D721Med (cell line): ENCODE measurements at regions not wholly inside any gene's neighbourhood (a gene's known extent, or its start where the extent isn't known, plus 50 kb on each side); places are given as distances from the start of the nearest gene placed in this dataset.

Experiments used
- DNase-seq: peaks from one replicate; pipeline ENCODE4 v3.0.0; 2011; ENCODE audit warnings: low spot score; ENCODE audit not compliant: insufficient read length
- FAIRE-seq: peaks from 2 replicates; lab custom pipeline; 2011; peaks lifted over from hg19 to GRCh38; lab: Jason Lieb, UNC
- CTCF ChIP-seq: IDR thresholded peaks from 2 replicates; pipeline ENCODE4 v1.5.1; 2012; ENCODE audit warnings: mild to moderate bottlenecking, control low read depth; ENCODE audit not compliant: insufficient read depth; ENCODE audit errors: missing control alignments

DNA sequence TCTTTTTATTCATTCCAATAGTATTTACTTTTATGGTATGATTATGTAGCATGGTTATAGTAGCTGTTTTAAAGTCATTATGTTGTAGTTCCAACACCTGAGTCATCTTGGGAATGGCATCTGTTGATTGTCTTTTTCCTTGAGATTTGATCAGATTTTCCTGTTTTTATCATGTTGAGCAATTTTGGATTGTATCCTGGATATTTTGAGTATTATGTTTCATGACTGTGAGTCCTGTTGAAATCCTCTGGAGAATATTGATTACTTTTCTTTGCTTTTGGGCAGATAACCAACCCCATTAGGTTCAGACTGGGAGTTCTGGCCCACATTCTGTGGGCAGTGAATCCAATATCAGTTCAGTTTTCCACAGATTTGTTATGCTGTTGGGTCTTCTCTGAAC lies 163.2 kb upstream of the SPRED2 start:
- DNase-seq: no peak
- TF ChIP-seq CTCF: no peak
- no peak for FAIRE-seq

- DNase-seq: no peak
- no peak for FAIRE-seq
- TF ChIP-seq CTCF: no peak
Measured at GRCh38 chr2:65594150-65594549, 161.8 kb upstream of the SPRED2 start.

DNA sequence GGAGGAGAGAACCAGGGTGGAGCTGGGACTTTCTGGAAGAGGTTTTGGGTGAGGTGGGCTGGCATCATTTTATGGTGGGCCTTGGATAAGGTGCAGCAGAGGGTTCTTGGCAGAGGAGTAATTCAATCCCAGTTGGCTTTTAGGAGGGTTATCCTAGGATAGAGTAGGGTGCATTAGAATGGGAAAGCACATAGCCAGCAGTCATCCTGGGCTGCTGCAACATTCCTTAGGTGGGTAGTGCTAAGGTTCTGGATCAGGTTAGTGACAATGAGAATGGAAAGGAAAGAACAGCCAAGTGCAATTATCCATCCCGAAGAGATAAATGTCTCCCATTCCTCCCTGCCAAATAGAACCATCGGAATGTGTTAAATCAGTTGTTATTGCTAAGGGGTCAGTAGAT lies 157.3 kb upstream of the SPRED2 start:
- TF ChIP-seq CTCF: no peak
- no peak for FAIRE-seq
- DNase-seq: no peak

GRCh38 chr2:65587779-65588178 lies 155.4 kb upstream of the SPRED2 start:
- DNase-seq (no peak), FAIRE-seq (no peak)
- no peak for TF ChIP-seq CTCF

GRCh38 chr2:65586516-65586915 lies 154.1 kb upstream of the SPRED2 start:
- no peak for DNase-seq
- no peak for FAIRE-seq
- no peak for TF ChIP-seq CTCF

GRCh38 chr2:65583061-65583460 lies 150.7 kb upstream of the SPRED2 start:
- TF ChIP-seq CTCF: no peak
- FAIRE-seq (no peak), DNase-seq (no peak)

DNA sequence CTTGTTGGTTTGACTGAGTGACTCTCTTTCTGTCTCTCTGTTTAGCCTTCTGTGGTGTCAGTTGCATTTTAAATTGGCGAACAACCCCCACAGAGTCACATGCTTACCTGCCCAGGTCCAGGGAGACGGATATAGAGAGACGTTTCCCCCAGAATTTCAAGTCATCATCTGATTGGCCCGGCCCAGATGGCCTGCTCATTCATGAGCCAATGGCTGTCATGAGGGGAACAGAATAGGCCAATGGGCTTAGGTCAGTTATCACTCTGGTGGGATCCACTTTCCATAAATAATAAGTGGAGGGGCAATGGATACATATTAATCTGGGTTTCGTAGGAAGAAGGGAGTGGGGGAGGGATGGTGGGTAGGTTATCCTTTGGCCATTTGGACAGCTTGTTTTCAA lies 150.0 kb upstream of the SPRED2 start:
- no peak for TF ChIP-seq CTCF
- FAIRE-seq (no peak), DNase-seq (no peak)
